Prostate gland (tissue), 2 donors: ENCODE measurements at regions not wholly inside any gene's neighbourhood (a gene's known extent, or its start where the extent isn't known, plus 50 kb on each side); places are given as distances from the start of the nearest gene placed in this dataset.

Experiments used
- DNase-seq: peaks from one replicate; pipeline ENCODE4 v3.0.0-alpha.2; 2019; ENCODE audit warnings: low spot score
- H3K27ac ChIP-seq, 2 donors: fragments of 200-600 bp; sonication (generic); 2 replicates each; pipeline ENCODE4 v1.5.1; 2017 to 2019
- H3K27me3 ChIP-seq: fragments of 200-600 bp; sonication (generic); replicated peaks from 2 replicates; pipeline ENCODE4 v1.5.1; 2019; ENCODE audit not compliant: insufficient read depth
- H3K36me3 ChIP-seq, 2 donors: fragments of 200-600 bp; sonication (generic); 1 replicate in 1 of 2; 2 replicates in 1 of 2; pipeline versions ENCODE4 v1.5.1 to v1.8.1; 2017 to 2019
- H3K4me1 ChIP-seq: fragments of 200-600 bp; sonication (generic); replicated peaks from 2 replicates; pipeline ENCODE4 v1.5.1; 2019
- H3K4me3 ChIP-seq, 2 donors: fragments of 200-600 bp; sonication (generic); 2 replicates each; pipeline ENCODE4 v1.5.1; 2017 to 2019
- H3K9me3 ChIP-seq: fragments of 200-600 bp; sonication (generic); 2 replicates; pipeline ENCODE4 v1.5.1; 2017
- CTCF ChIP-seq, 4 experiments: fragments of 200-600 bp in 2 of 4; fragments of 450-650 bp in 2 of 4; sonication (generic) in 2 of 4; IDR thresholded peaks; 1 replicate in 3 of 4; 2 replicates in 1 of 4; pipeline ENCODE4 v1.5.1; 2016 to 2019; ENCODE audit warnings: antibody characterized with exemption in 4 of 4, mild to moderate bottlenecking in 2 of 4, moderate library complexity in 2 of 4
- POLR2A ChIP-seq: fragments of 450-650 bp; IDR thresholded peaks from one replicate; pipeline ENCODE4 v1.6.1; 2016; ENCODE audit warnings: antibody characterized with exemption, mild to moderate bottlenecking
- POLR2AphosphoS5 ChIP-seq: sonication (generic); formaldehyde crosslinking; IDR thresholded peaks from one replicate; pipeline ENCODE4 v1.6.1; 2017; ENCODE audit warnings: antibody characterized with exemption
- WGBS: methylation state at CpG from one replicate; pipeline ENCODE4 v1.1.5; 2018; 5-methylcytosine and 5-hydroxymethylcytosine counted together
- intact Hi-C: fragments of 100-400 bp; cut with DNase I; formaldehyde crosslinking; loops from one replicate; pipeline ENCODE4 v1.14.2; 2022

GRCh38 chr11:33622186-33622585, 78.4 kb downstream of the C11orf91 start:
- no peak overlapping the region for H3K4me3 ChIP-seq
- no peaks in the 10 kb centered on the region for H3K4me1 ChIP-seq
- DNase-seq = no peak
- no peak overlapping the region for H3K27ac ChIP-seq
- TF ChIP-seq POLR2AphosphoS5 (no peak), POLR2A (no peak), CTCF (IDR thresholded peaks at IDR 0.05) (no peak)
- no peaks in the 10 kb centered on the region for H3K9me3 ChIP-seq
- H3K27me3 ChIP-seq = no peaks in the 10 kb centered on the region
- 69% methylated on average over 7 of the region's 7 CpGs for WGBS
- no peaks in the 10 kb centered on the region for H3K36me3 ChIP-seq
- intact Hi-C loops = no loop called here

GRCh38 chr11:33620423-33621171, 80.0 kb downstream of the C11orf91 start:
- intact Hi-C loops = no loop called here
- H3K4me3 ChIP-seq = no peak overlapping the region
- no peaks in the 10 kb centered on the region for H3K9me3 ChIP-seq
- no peaks in the 10 kb centered on the region for H3K4me1 ChIP-seq
- WGBS = 83% methylated on average over 6 of the region's 6 CpGs
- no peaks in the 10 kb centered on the region for H3K27me3 ChIP-seq
- no peak overlapping the region for H3K27ac ChIP-seq
- TF ChIP-seq POLR2A = no peak
- DNase-seq = no peak
- no peaks in the 10 kb centered on the region for H3K36me3 ChIP-seq

GRCh38 chr11:33618956-33619355, 81.7 kb downstream of the C11orf91 start:
- no peak overlapping the region for H3K4me3 ChIP-seq
- H3K4me1 ChIP-seq = no peaks in the 10 kb centered on the region
- no peak for DNase-seq
- H3K36me3 ChIP-seq = no peaks in the 10 kb centered on the region
- 88% methylated on average over 7 of the region's 7 CpGs for WGBS
- intact Hi-C loops = no loop called here
- TF ChIP-seq POLR2A (no peak), POLR2AphosphoS5 (no peak), CTCF (IDR thresholded peaks at IDR 0.05) (no peak)
- H3K27me3 ChIP-seq = no peaks in the 10 kb centered on the region
- no peaks in the 10 kb centered on the region for H3K9me3 ChIP-seq
- H3K27ac ChIP-seq = no peak overlapping the region

- H3K27ac ChIP-seq = no peak overlapping the region
- no peaks in the 10 kb centered on the region for H3K36me3 ChIP-seq
- no peaks in the 10 kb centered on the region for H3K9me3 ChIP-seq
- H3K4me1 ChIP-seq = no peaks in the 10 kb centered on the region
- no peak for DNase-seq
- intact Hi-C loops = no loop called here
- H3K4me3 ChIP-seq = no peak overlapping the region
- no peaks in the 10 kb centered on the region for H3K27me3 ChIP-seq
- TF ChIP-seq CTCF (IDR thresholded peaks at IDR 0.05) (no peak), POLR2A (no peak), POLR2AphosphoS5 (no peak)
- 95% methylated on average over 10 of the region's 10 CpGs for WGBS
Observed at GRCh38 chr11:33618351-33618710, 82.3 kb downstream of the C11orf91 start.

GRCh38 chr11:33617672-33618350, 82.8 kb downstream of the C11orf91 start:
- TF ChIP-seq POLR2A = no peak
- TF ChIP-seq CTCF (IDR thresholded peaks at IDR 0.05) = no peak
- no peak for TF ChIP-seq POLR2AphosphoS5
- WGBS = 81% methylated on average over 8 of the region's 8 CpGs
- no peaks in the 10 kb centered on the region for H3K36me3 ChIP-seq
- DNase-seq = no peak
- no peak overlapping the region for H3K27ac ChIP-seq
- H3K27me3 ChIP-seq = no peaks in the 10 kb centered on the region
- H3K9me3 ChIP-seq = no peaks in the 10 kb centered on the region
- intact Hi-C loops = no loop called here
- H3K4me1 ChIP-seq = no peaks in the 10 kb centered on the region
- H3K4me3 ChIP-seq = no peak overlapping the region
